ENCODE measurements at regions not wholly inside any gene's neighbourhood (a gene's known extent, or its start where the extent isn't known, plus 50 kb on each side); places are given as distances from the start of the nearest gene placed in this dataset.
"Not testable (repeated sequence)": the region's sequence is repeated elsewhere in the genome, so short reads cannot be mapped to it uniquely, and the experiment has no call there.

- no peak for DNase-seq (ENCODE audit: low read depth in 2 of 2)
Observed at GRCh38 chr22:47367993-47368945, 605.8 kb downstream of the TBC1D22A start.

GRCh38 chr22:47367107-47367690 lies 604.7 kb downstream of the TBC1D22A start:
- no peak for DNase-seq (ENCODE audit: low read depth in 2 of 2)

GRCh38 chr22:47366026-47366767 lies 603.7 kb downstream of the TBC1D22A start:
- no peak for DNase-seq (ENCODE audit: low read depth in 2 of 2)

- no peak for DNase-seq (ENCODE audit: low read depth in 2 of 2)
Observed at GRCh38 chr22:47361247-47361646, 598.8 kb downstream of the TBC1D22A start.

GRCh38 chr22:47357493-47357892 lies 595.0 kb downstream of the TBC1D22A start:
- DNase-seq (ENCODE audit: low read depth in 2 of 2) = no peak

GRCh38 chr22:47357086-47357485 lies 594.6 kb downstream of the TBC1D22A start:
- DNase-seq (ENCODE audit: low read depth in 2 of 2) = no peak

- DNase-seq (ENCODE audit: low read depth in 2 of 2) = no peak
Observed at GRCh38 chr22:47356511-47357011, 594.1 kb downstream of the TBC1D22A start.

GRCh38 chr22:47355776-47356510 lies 593.5 kb downstream of the TBC1D22A start:
- no peak for DNase-seq (ENCODE audit: low read depth in 2 of 2)

GRCh38 chr22:47355388-47355725 lies 592.9 kb downstream of the TBC1D22A start:
- no peak for DNase-seq (ENCODE audit: low read depth in 2 of 2)

- DNase-seq (ENCODE audit: low read depth in 2 of 2) = no peak
Observed at GRCh38 chr22:47354668-47355387, 592.4 kb downstream of the TBC1D22A start.

GRCh38 chr22:47352920-47353700 lies 590.7 kb downstream of the TBC1D22A start:
- no peak for DNase-seq (ENCODE audit: low read depth in 2 of 2)

- DNase-seq (ENCODE audit: low read depth in 2 of 2) = no peak
Observed at GRCh38 chr22:47351836-47352579, 589.6 kb downstream of the TBC1D22A start.

GRCh38 chr22:47346287-47346686 lies 583.8 kb downstream of the TBC1D22A start:
- not testable (repeated sequence) for DNase-seq (ENCODE audit: low read depth in 2 of 2)

- no peak for DNase-seq (ENCODE audit: low read depth in 2 of 2)
Observed at GRCh38 chr22:47345025-47345424, 582.6 kb downstream of the TBC1D22A start.

- DNase-seq (ENCODE audit: low read depth in 2 of 2) = no peak
Observed at GRCh38 chr22:47344414-47344813, 582.0 kb downstream of the TBC1D22A start.

- no peak for DNase-seq (ENCODE audit: low read depth in 2 of 2)
Observed at GRCh38 chr22:47343611-47344010, 581.2 kb downstream of the TBC1D22A start.

GRCh38 chr22:47342446-47342845 lies 580.0 kb downstream of the TBC1D22A start:
- DNase-seq (ENCODE audit: low read depth in 2 of 2) = no peak

GRCh38 chr22:47341464-47341863 lies 579.0 kb downstream of the TBC1D22A start:
- no peak for DNase-seq (ENCODE audit: low read depth in 2 of 2)

GRCh38 chr22:47340851-47341436 lies 578.5 kb downstream of the TBC1D22A start:
- DNase-seq (ENCODE audit: low read depth in 2 of 2) = no peak
